HepG2 (cell line): ENCODE measurements at regions not wholly inside any gene's neighbourhood (a gene's known extent, or its start where the extent isn't known, plus 50 kb on each side); places are given as distances from the start of the nearest gene placed in this dataset.

Experiments used
- ATAC-seq: fragments of 200-7000 bp; cut with Tn5 transposase; 3 replicates; pipeline ENCODE4 v1.9.1; 2020; ENCODE audit warnings: mild to moderate bottlenecking, moderate library complexity
- BruUV-seq: library from RNA; stranded (reverse); fragments of 400-500 nt; replicated peaks from 2 replicates; lab custom pipeline; 2021; lab: Mats Ljungman, UMichigan
- CTCF ChIA-PET: fragments of 300-600 bp; formaldehyde crosslinking; extraction: SDS; loops from one replicate; lab custom pipeline; 2021; ENCODE audit warnings: low total read pairs, inconsistent platforms, low intra/inter-chr PET ratio; lab: Yijun Ruan, JAX
- POLR2A ChIA-PET: fragments of 350-600 bp; sonication (Branson Sonifier 250); formaldehyde crosslinking; loops from one replicate; lab custom pipeline; 2020; ENCODE audit warnings: antibody characterized with exemption, inconsistent platforms; lab: Yijun Ruan, JAX
- DNase-seq: peaks from one replicate; pipeline ENCODE4 v3.0.0-alpha.2; 2015; ENCODE audit warnings: low spot score
- FAIRE-seq: peaks from 3 replicates; lab custom pipeline; 2011; peaks lifted over from hg19 to GRCh38; lab: Jason Lieb, UNC
- H2AFZ ChIP-seq: one replicate; pipeline ENCODE4 v1.6.1; 2011; ENCODE audit warnings: low read length, inconsistent platforms
- H3K27ac ChIP-seq: fragments of 300-600 bp; 3 replicates; pipeline ENCODE4 v1.8.0; 2011; ENCODE audit warnings: mixed run types, mild to moderate bottlenecking, mixed read lengths, low read length, inconsistent platforms; ENCODE audit not compliant: insufficient read depth; ENCODE audit errors: extremely low read length
- H3K27me3 ChIP-seq, 2 experiments: fragments of 200-600 bp in 1 of 2; 2 replicates in 1 of 2; 3 replicates in 1 of 2; pipeline versions ENCODE4 v1.6.0 to v1.8.0; 2011; ENCODE audit warnings: low read length in 2 of 2, mild to moderate bottlenecking in 2 of 2, moderate library complexity in 2 of 2, inconsistent platforms in 1 of 2; ENCODE audit not compliant: insufficient read depth in 2 of 2, control insufficient read depth in 1 of 2
- H3K36me3 ChIP-seq, 2 experiments: fragments of 200-600 bp in 1 of 2; replicated peaks in 1 of 2; 2 replicates in 1 of 2; 3 replicates in 1 of 2; pipeline versions ENCODE4 v1.5.1 to v1.8.0; 2011; ENCODE audit warnings: low read length in 2 of 2, inconsistent platforms in 1 of 2; ENCODE audit not compliant: insufficient read depth in 2 of 2, control insufficient read depth in 1 of 2
- H3K4me1 ChIP-seq: 2 replicates; pipeline ENCODE4 v1.5.1; 2012; ENCODE audit warnings: low read length, inconsistent platforms; ENCODE audit not compliant: insufficient read depth
- H3K4me2 ChIP-seq: 2 replicates; pipeline ENCODE4 v1.6.0; 2011; ENCODE audit warnings: low read depth, low read length, inconsistent platforms
- H3K4me3 ChIP-seq, 3 experiments: fragments of 200-600 bp in 1 of 3; sonication (generic), shearing (Covaris generic) in 1 of 3; replicated peaks in 1 of 3; 2 replicates each; pipeline ENCODE4 v1.5.1; 2011 to 2016; ENCODE audit warnings: low read length in 3 of 3, inconsistent platforms in 2 of 3, low read depth in 2 of 3, mild to moderate bottlenecking in 2 of 3, control low read depth in 1 of 3, mixed read lengths in 1 of 3; ENCODE audit not compliant: insufficient read depth in 1 of 3
- H3K79me2 ChIP-seq: one replicate; pipeline ENCODE4 v1.6.1; 2011; ENCODE audit warnings: low read length, inconsistent platforms; ENCODE audit not compliant: insufficient read depth
- H3K9ac ChIP-seq: 2 replicates; pipeline ENCODE4 v1.6.0; 2011; ENCODE audit warnings: mild to moderate bottlenecking, low read depth, low read length, inconsistent platforms; ENCODE audit not compliant: insufficient read depth
- H3K9me3 ChIP-seq: 2 replicates; pipeline ENCODE4 v1.5.1; 2012; ENCODE audit warnings: mild to moderate bottlenecking, low read length
- H4K20me1 ChIP-seq: 2 replicates; pipeline ENCODE4 v1.6.0; 2011; ENCODE audit warnings: inconsistent platforms, mild to moderate bottlenecking, low read length, moderate library complexity; ENCODE audit not compliant: insufficient read depth
- FOXM1 ChIP-seq: sonication (generic); formaldehyde crosslinking; IDR thresholded peaks from 2 replicates; pipeline ENCODE4 v1.5.0; 2020; ENCODE audit warnings: missing genetic modification reagents
- HOXA3 ChIP-seq: sonication (generic); formaldehyde crosslinking; IDR thresholded peaks from 2 replicates; pipeline ENCODE4 v1.5.0; 2020; ENCODE audit warnings: missing genetic modification reagents
- RELA ChIP-seq: sonication (generic); formaldehyde crosslinking; IDR thresholded peaks from 2 replicates; pipeline ENCODE4 v1.4.0; 2020; ENCODE audit warnings: missing genetic modification reagents
- ZNF382 ChIP-seq: sonication (generic); formaldehyde crosslinking; IDR thresholded peaks from 2 replicates; pipeline ENCODE4 v1.5.0; 2020; ENCODE audit warnings: missing genetic modification reagents, mild to moderate bottlenecking, borderline replicate concordance
- WGBS: methylation state at CpG from one replicate; pipeline ENCODE4 v1.1.6; 2017; ENCODE audit warnings: low lambda C conversion rate; 5-methylcytosine and 5-hydroxymethylcytosine counted together
- in situ Hi-C: cut with HindIII; loops from 2 replicates; pipeline ENCODE4 v1.10.0; 2017; ENCODE audit warnings: low pct_unique_long_range_greater_than_20kb; ENCODE audit not compliant: extremely low pct_ligation_motif_present
- intact Hi-C: fragments of 100-400 bp; cut with micrococcal nuclease; formaldehyde crosslinking; loops from one replicate; pipeline ENCODE4 v1.10.0; 2022; ENCODE audit not compliant: unreplicated experiment
- TF ChIP-seq, protein P1 (sequence below), 2 experiments: sonication (generic) in 1 of 2; formaldehyde crosslinking in 1 of 2; IDR thresholded peaks; 2 replicates each; pipeline versions ENCODE4 v1.4.0 to v1.6.1; 2016 to 2020; ENCODE audit warnings: borderline replicate concordance in 1 of 2, low read depth in 1 of 2, mild to moderate bottlenecking in 1 of 2, missing genetic modification reagents in 1 of 2
- TF ChIP-seq, protein P2 (sequence below): sonication (generic); formaldehyde crosslinking; IDR thresholded peaks from 2 replicates; pipeline ENCODE4 v1.4.0; 2020; ENCODE audit warnings: missing genetic modification reagents
- TF ChIP-seq, protein P3 (sequence below): sonication (generic); formaldehyde crosslinking; IDR thresholded peaks from 2 replicates; pipeline ENCODE4 v1.8.0; 2022; ENCODE audit warnings: missing genetic modification reagents, low read depth, mild to moderate bottlenecking, borderline replicate concordance

GRCh38 chr18:60862988-60863387, 470.2 kb upstream of the CDH20 start:
- ChIA-PET POLR2A (no interaction called here), CTCF (no interaction called here)
- in situ Hi-C loops (no loop called here), intact Hi-C loops (no loop called here)
- FAIRE-seq = no peak
- ATAC-seq = no peak
- no TSS peak for BruUV-seq
- H3K27me3 ChIP-seq = no peaks in the 10 kb centered on the region
- no peaks in the 10 kb centered on the region for H3K9me3 ChIP-seq
- no peaks in the 10 kb centered on the region for H3K79me2 ChIP-seq
- no peak overlapping the region for H2AFZ ChIP-seq
- H3K4me3 ChIP-seq = no peak overlapping the region
- TF ChIP-seq, protein P1, sequence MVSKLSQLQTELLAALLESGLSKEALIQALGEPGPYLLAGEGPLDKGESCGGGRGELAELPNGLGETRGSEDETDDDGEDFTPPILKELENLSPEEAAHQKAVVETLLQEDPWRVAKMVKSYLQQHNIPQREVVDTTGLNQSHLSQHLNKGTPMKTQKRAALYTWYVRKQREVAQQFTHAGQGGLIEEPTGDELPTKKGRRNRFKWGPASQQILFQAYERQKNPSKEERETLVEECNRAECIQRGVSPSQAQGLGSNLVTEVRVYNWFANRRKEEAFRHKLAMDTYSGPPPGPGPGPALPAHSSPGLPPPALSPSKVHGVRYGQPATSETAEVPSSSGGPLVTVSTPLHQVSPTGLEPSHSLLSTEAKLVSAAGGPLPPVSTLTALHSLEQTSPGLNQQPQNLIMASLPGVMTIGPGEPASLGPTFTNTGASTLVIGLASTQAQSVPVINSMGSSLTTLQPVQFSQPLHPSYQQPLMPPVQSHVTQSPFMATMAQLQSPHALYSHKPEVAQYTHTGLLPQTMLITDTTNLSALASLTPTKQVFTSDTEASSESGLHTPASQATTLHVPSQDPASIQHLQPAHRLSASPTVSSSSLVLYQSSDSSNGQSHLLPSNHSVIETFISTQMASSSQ (IDR thresholded peaks at IDR 0.05; ENCODE audit: low read depth) = no peak
- TF ChIP-seq, protein P1 (CRISPR knock-in tag; IDR thresholded peaks at IDR 0.05; ENCODE audit: borderline replicate concordance) = no peak
- TF ChIP-seq HOXA3 (CRISPR knock-in tag) = no peak
- TF ChIP-seq, protein P2, sequence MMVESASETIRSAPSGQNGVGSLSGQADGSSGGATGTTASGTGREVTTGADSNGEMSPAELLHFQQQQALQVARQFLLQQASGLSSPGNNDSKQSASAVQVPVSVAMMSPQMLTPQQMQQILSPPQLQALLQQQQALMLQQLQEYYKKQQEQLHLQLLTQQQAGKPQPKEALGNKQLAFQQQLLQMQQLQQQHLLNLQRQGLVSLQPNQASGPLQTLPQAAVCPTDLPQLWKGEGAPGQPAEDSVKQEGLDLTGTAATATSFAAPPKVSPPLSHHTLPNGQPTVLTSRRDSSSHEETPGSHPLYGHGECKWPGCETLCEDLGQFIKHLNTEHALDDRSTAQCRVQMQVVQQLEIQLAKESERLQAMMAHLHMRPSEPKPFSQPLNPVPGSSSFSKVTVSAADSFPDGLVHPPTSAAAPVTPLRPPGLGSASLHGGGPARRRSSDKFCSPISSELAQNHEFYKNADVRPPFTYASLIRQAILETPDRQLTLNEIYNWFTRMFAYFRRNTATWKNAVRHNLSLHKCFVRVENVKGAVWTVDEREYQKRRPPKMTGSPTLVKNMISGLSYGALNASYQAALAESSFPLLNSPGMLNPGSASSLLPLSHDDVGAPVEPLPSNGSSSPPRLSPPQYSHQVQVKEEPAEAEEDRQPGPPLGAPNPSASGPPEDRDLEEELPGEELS = no peak
- TF ChIP-seq, protein P3, sequence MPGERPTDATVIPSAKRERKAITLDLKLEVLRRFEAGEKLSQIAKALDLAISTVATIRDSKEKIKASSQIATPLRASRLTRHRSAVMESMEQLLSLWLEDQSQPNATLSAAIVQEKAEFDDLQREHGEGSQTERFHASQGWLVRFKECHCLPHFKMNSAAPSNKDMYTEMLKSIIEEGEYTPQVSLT (CRISPR knock-in tag) = no peak
- no peak for TF ChIP-seq FOXM1
- no peak for TF ChIP-seq ZNF382 (CRISPR knock-in tag)
- TF ChIP-seq RELA (CRISPR knock-in tag) = no peak
- H3K4me2 ChIP-seq = no peak overlapping the region
- no peak overlapping the region for H3K9ac ChIP-seq
- no peaks in the 10 kb centered on the region for H4K20me1 ChIP-seq
- WGBS = 2% methylated on average over 3 of the region's 3 CpGs
- no peaks in the 10 kb centered on the region for H3K4me1 ChIP-seq
- H3K36me3 ChIP-seq = no peaks in the 10 kb centered on the region
- DNase-seq = no peak
- H3K27ac ChIP-seq = no peak overlapping the region
